ENCODE measurements at regions not wholly inside any gene's neighbourhood (a gene's known extent, or its start where the extent isn't known, plus 50 kb on each side); places are given as distances from the start of the nearest gene placed in this dataset.

- H3K36me3 Mint-ChIP-seq (ENCODE audit: insufficient read depth in 1 of 3, low read depth in 3 of 3) = peaks cover 0 to 2% (median 0%) of the 10 kb centered on the region in 3 experiments; a peak in 1 of 7 replicates
- H3K23ac ChIP-seq (ENCODE audit: insufficient read length, low read depth, low read length) = no peak overlapping the region
These were observed 821.8 kb downstream of the TBL1XR1 start for GRCh38 chr3:176375519-176375918.

More at GRCh38 chr3:176375519-176375918, 821.8 kb downstream of the TBL1XR1 start:
- Histone ChIP-seq H2AK5ac (ENCODE audit: insufficient read length, low read length) (no peak overlapping the region), H3K56ac (ENCODE audit: insufficient read length, low read depth, low read length) (no peak overlapping the region), H3K9me3 (ENCODE audit: control insufficient read depth, low read depth, low read length) (no peaks in the 10 kb centered on the region), H3K18ac (ENCODE audit: insufficient read length, low read depth, low read length) (no peak overlapping the region), H4K5ac (ENCODE audit: insufficient read length, low read depth, low read length) (no peak overlapping the region), H3K23me2 (ENCODE audit: insufficient read length, low read depth, low read length, poor library complexity, severe bottlenecking) (no peaks in the 10 kb centered on the region), H3K27me3 (ENCODE audit: insufficient read depth, low read length) (no peaks in the 10 kb centered on the region), H2BK20ac (ENCODE audit: low read depth, low read length, poor library complexity, severe bottlenecking) (no peak overlapping the region), H4K8ac (replicated peaks; ENCODE audit: insufficient read length, low read depth, low read length) (no peak overlapping the region), H3K4me2 (ENCODE audit: insufficient read depth, insufficient read length, low read length) (no peak overlapping the region), H2BK15ac (ENCODE audit: low read depth, low read length) (no peak overlapping the region), H3K27ac (ENCODE audit: insufficient read length, low read depth, low read length) (no peak overlapping the region), H4K91ac (ENCODE audit: insufficient read length, low read depth, low read length) (no peak overlapping the region), H3K4ac (ENCODE audit: low read depth, low read length) (no peak overlapping the region), H2BK120ac (ENCODE audit: low read depth, low read length, poor library complexity, severe bottlenecking) (no peak overlapping the region), H3K79me1 (ENCODE audit: insufficient read depth, low read depth, low read length, poor library complexity, severe bottlenecking) (no peaks in the 10 kb centered on the region), H3K79me2 (ENCODE audit: insufficient read depth, low read length) (no peaks in the 10 kb centered on the region), H3K9ac (ENCODE audit: extremely low read depth, insufficient read length, low read length) (no peak overlapping the region), H3T11ph (ENCODE audit: low read length) (no peak overlapping the region), H3K4me1 (ENCODE audit: insufficient read depth, low read length) (no peaks in the 10 kb centered on the region), H4K20me1 (ENCODE audit: control insufficient read depth, insufficient read depth, insufficient read length) (no peaks in the 10 kb centered on the region), H3K14ac (ENCODE audit: insufficient read depth, low read length) (no peak overlapping the region), H2AFZ (ENCODE audit: low read length) (no peak overlapping the region), H2BK12ac (ENCODE audit: insufficient read length, low read depth, low read length) (no peak overlapping the region), H2BK5ac (ENCODE audit: insufficient read length, low read length) (no peak overlapping the region)
- Mint-ChIP-seq H3K4me1 (no peaks in the 10 kb centered on the region), H3K4me3 (no peak overlapping the region), H3K9me3 (no peaks in the 10 kb centered on the region), H3K27me3 (ENCODE audit: low read depth) (no peaks in the 10 kb centered on the region), H3K27ac (no peak overlapping the region)
- TF ChIP-seq CTCF (conservative IDR thresholded peaks at IDR 0.05) = no peak
- no peak for DNase-seq
- no CpG with 5 or more reads among the region's 1 CpG for WGBS (ENCODE audit: extremely low coverage, insufficient read length, low lambda C conversion rate)

All from H9 (cell line).